Activated naive CD8-positive, alpha-beta T cell treated with anti-CD3 and anti-CD28 coated beads, Interleukin-2, amount 10 ng/mL, durations not matched to agents 7 days and 5 days (primary cell): ENCODE measurements at regions not wholly inside any gene's neighbourhood (a gene's known extent, or its start where the extent isn't known, plus 50 kb on each side); places are given as distances from the start of the nearest gene placed in this dataset.
"Not testable (repeated sequence)": the region's sequence is repeated elsewhere in the genome, so short reads cannot be mapped to it uniquely, and the experiment has no call there.

Experiments used
- ATAC-seq: fragments of 150-1000 bp; cut with Tn5 transposase; one replicate; pipeline ENCODE4 v1.10.0; 2021; ENCODE audit warnings: low read depth, moderate library complexity
- POLR2A ChIA-PET: fragments of 350-600 bp; sonication (Branson Sonifier 250); formaldehyde crosslinking; loops from one replicate; lab custom pipeline; 2021; ENCODE audit warnings: antibody characterized with exemption; lab: Charles Lee
- DNase-seq: peaks from one replicate; pipeline ENCODE4 v3.0.0; 2021
- H3K27ac Mint-ChIP-seq: one replicate; pipeline ENCODE4 v1.8.0; 2022; ENCODE audit warnings: mild to moderate bottlenecking, mixed read lengths
- H3K27me3 Mint-ChIP-seq: one replicate; pipeline ENCODE4 v1.8.0; 2022; ENCODE audit warnings: mild to moderate bottlenecking, moderate library complexity, mixed read lengths
- H3K36me3 Mint-ChIP-seq: one replicate; pipeline ENCODE4 v1.8.0; 2021; ENCODE audit warnings: mild to moderate bottlenecking, mixed read lengths
- H3K4me1 Mint-ChIP-seq: one replicate; pipeline ENCODE4 v1.8.0; 2021; ENCODE audit warnings: mixed read lengths
- H3K4me3 Mint-ChIP-seq: one replicate; pipeline ENCODE4 v1.8.0; 2022; ENCODE audit warnings: mild to moderate bottlenecking, moderate library complexity, mixed read lengths
- H3K9me3 Mint-ChIP-seq: one replicate; pipeline ENCODE4 v1.8.0; 2021; ENCODE audit warnings: mixed read lengths

- not testable (repeated sequence) for ATAC-seq, H3K4me3 Mint-ChIP-seq, H3K27ac Mint-ChIP-seq, H3K9me3 Mint-ChIP-seq, H3K36me3 Mint-ChIP-seq, H3K27me3 Mint-ChIP-seq
- peaks cover 22% of the 10 kb centered on the region for H3K4me1 Mint-ChIP-seq
- peak; percentile 82 for DNase-seq
- POLR2A ChIA-PET = interaction anchor here (0.7 to 16.1 kb wide), 40 partner anchors 8 to 1738 kb away, joined by 3 to 888 read pairs (median 12); partner anchors contain the start of gene ZNF184
Measured at GRCh38 chr6:27146456-27146705, 101.1 kb upstream of the PRSS16 start.

DNA sequence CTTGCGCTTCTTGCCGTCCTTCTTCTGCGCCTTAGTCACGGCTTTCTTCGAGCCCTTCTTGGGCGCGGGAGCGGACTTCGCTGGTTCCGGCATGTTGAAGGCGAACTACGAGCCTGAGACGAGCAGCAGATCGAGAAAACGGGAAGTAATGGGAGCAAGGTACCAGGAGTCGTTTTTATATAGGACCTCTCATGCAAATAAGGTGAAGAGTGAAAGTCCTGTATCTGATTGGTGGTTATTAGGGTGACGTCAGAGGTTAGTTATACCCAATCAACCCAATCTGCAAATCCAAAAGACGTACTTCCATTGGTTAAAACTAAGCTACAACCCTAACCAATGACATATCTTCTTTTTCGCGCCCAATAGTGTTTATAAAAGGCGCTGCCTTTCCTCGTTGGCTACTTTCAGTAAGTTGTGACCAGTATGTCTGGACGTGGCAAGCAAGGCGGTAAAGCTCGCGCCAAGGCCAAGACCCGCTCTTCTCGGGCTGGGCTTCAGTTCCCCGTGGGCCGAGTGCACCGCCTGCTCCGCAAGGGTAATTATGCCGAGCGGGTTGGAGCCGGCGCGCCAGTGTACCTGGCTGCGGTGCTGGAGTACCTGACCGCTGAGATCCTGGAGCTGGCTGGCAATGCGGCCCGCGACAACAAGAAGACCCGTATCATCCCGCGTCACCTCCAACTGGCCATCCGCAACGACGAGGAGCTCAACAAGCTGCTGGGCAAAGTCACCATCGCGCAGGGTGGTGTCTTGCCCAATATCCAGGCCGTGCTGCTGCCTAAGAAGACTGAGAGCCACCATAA lies 100.6 kb upstream of the PRSS16 start:
- ATAC-seq (peak; percentile 71), DNase-seq (peak; percentile 83)
- no peaks in the 10 kb centered on the region for H3K27me3 Mint-ChIP-seq
- H3K4me3 Mint-ChIP-seq = no peak overlapping the region
- no peak overlapping the region for H3K27ac Mint-ChIP-seq
- H3K4me1 Mint-ChIP-seq = peaks cover 18% of the 10 kb centered on the region
- peaks cover 5% of the 10 kb centered on the region for H3K36me3 Mint-ChIP-seq
- H3K9me3 Mint-ChIP-seq = no peaks in the 10 kb centered on the region
- POLR2A ChIA-PET = interaction anchor here (0.6 to 16.1 kb wide), 57 partner anchors 8 to 1777 kb away, joined by 3 to 888 read pairs (median 9); partner anchors contain the start of genes TRIM27 and ZNF184

GRCh38 chr6:27148404-27148795 lies 99.1 kb upstream of the PRSS16 start:
- ATAC-seq = no peak
- H3K36me3 Mint-ChIP-seq = peaks cover under 1% of the 10 kb centered on the region
- H3K4me3 Mint-ChIP-seq = peak overlapping the region; percentile 66
- no peaks in the 10 kb centered on the region for H3K27me3 Mint-ChIP-seq
- POLR2A ChIA-PET = interaction anchor here (0.7 to 16.1 kb wide), 16 partner anchors 7 to 1127 kb away, joined by 3 to 888 read pairs (median 27); a partner anchor contains a TSS
- no peak for DNase-seq
- no peaks in the 10 kb centered on the region for H3K9me3 Mint-ChIP-seq
- H3K4me1 Mint-ChIP-seq = peaks cover 17% of the 10 kb centered on the region
- H3K27ac Mint-ChIP-seq = no peak overlapping the region

- ATAC-seq (no peak), DNase-seq (no peak)
- no peaks in the 10 kb centered on the region for H3K9me3 Mint-ChIP-seq
- POLR2A ChIA-PET = interaction anchor here (0.7 to 16.1 kb wide), 8 partner anchors 10 to 879 kb away, joined by 3 to 888 read pairs (median 12); a partner anchor contains a TSS
- H3K27me3 Mint-ChIP-seq = no peaks in the 10 kb centered on the region
- H3K36me3 Mint-ChIP-seq = no peaks in the 10 kb centered on the region
- H3K4me3 Mint-ChIP-seq = peak overlapping the region; percentile 30
- peaks cover 14% of the 10 kb centered on the region for H3K4me1 Mint-ChIP-seq
- H3K27ac Mint-ChIP-seq = peak overlapping the region; percentile 75
Measured at GRCh38 chr6:27149150-27149549, 98.4 kb upstream of the PRSS16 start.

GRCh38 chr6:27154696-27155095 lies 92.8 kb upstream of the PRSS16 start:
- Mint-ChIP-seq H3K4me1 (peaks cover 35% of the 10 kb centered on the region), H3K27me3 (no peaks in the 10 kb centered on the region), H3K9me3 (no peaks in the 10 kb centered on the region), H3K4me3 (peak overlapping the region; percentile 71), H3K27ac (peak overlapping the region; percentile 81), H3K36me3 (no peaks in the 10 kb centered on the region)
- DNase-seq = no peak
- POLR2A ChIA-PET = interaction anchor here (1.0 to 16.1 kb wide), 11 partner anchors 9 to 739 kb away, joined by 3 to 888 read pairs (median 6); a partner anchor contains a TSS
- peak; percentile 42 for ATAC-seq

GRCh38 chr6:27156874-27157458 lies 90.5 kb upstream of the PRSS16 start:
- peak overlapping the region; percentile 69 for H3K4me3 Mint-ChIP-seq
- no peak for DNase-seq
- H3K27me3 Mint-ChIP-seq = no peaks in the 10 kb centered on the region
- peaks cover 43% of the 10 kb centered on the region for H3K4me1 Mint-ChIP-seq
- POLR2A ChIA-PET = interaction anchor here (0.8 to 16.1 kb wide), 6 partner anchors 11 to 736 kb away, joined by 3 to 888 read pairs (median 48); a partner anchor contains a TSS
- ATAC-seq = no peak
- no peaks in the 10 kb centered on the region for H3K36me3 Mint-ChIP-seq
- peak overlapping the region; percentile 70 for H3K27ac Mint-ChIP-seq
- H3K9me3 Mint-ChIP-seq = no peaks in the 10 kb centered on the region

DNA sequence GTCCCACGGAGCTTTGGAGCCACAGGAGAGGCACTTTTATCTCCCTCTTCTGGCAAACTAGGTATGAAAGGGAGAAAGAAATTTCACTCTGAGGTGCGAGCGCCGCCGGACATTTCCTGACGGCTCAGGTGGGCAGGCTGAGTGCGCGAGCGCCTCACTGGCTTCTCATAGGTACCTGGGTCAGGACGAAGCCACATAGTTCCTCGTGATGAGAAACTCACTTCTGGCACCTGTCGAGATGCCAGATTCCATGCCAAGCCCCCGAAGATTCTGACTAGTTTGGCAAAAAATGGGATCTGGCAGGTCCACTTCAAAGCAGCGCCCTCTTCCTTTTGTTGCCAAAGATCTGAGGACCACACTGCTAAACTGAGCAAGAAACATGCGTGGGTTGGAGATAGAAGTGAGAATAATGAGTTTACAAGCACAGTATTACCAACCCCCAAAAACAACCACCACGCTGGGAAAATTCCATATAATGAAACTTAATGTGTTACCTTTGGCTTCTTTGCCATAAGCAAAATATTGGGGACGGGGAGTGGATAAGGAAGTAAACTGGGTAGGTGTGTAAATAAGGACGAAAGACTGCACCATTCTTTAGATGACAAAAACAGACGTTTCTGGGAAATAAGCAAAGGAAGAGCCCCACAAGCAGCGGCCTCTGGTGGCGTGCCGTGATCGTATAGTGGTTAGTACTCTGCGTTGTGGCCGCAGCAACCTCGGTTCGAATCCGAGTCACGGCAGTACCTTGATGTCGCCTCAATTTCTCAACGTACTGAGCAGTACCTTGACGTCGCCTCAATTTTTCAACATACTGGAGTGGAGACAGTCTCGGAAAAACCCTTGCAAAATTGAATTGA lies 89.8 kb upstream of the PRSS16 start:
- ATAC-seq (peak; percentile 80), DNase-seq (peak; percentile 78)
- POLR2A ChIA-PET = interaction anchor here (0.8 to 16.1 kb wide), 7 partner anchors 12 to 735 kb away, joined by 3 to 888 read pairs (median 4); a partner anchor contains a TSS
- Mint-ChIP-seq H3K27ac (peak overlapping the region; percentile 70), H3K36me3 (no peaks in the 10 kb centered on the region), H3K4me3 (peak overlapping the region; percentile 69), H3K4me1 (peaks cover 43% of the 10 kb centered on the region), H3K9me3 (no peaks in the 10 kb centered on the region), H3K27me3 (no peaks in the 10 kb centered on the region)

GRCh38 chr6:27158316-27158643 lies 89.2 kb upstream of the PRSS16 start:
- ATAC-seq (no peak), DNase-seq (no peak)
- H3K36me3 Mint-ChIP-seq = no peaks in the 10 kb centered on the region
- H3K4me3 Mint-ChIP-seq = peak overlapping the region; percentile 69
- no peaks in the 10 kb centered on the region for H3K9me3 Mint-ChIP-seq
- peak overlapping the region; percentile 70 for H3K27ac Mint-ChIP-seq
- POLR2A ChIA-PET = interaction anchor here (0.8 to 2.2 kb wide), 2 partner anchors 25 to 707 kb away, joined by 3 to 13 read pairs; a partner anchor contains a TSS
- no peaks in the 10 kb centered on the region for H3K27me3 Mint-ChIP-seq
- peaks cover 43% of the 10 kb centered on the region for H3K4me1 Mint-ChIP-seq

DNA sequence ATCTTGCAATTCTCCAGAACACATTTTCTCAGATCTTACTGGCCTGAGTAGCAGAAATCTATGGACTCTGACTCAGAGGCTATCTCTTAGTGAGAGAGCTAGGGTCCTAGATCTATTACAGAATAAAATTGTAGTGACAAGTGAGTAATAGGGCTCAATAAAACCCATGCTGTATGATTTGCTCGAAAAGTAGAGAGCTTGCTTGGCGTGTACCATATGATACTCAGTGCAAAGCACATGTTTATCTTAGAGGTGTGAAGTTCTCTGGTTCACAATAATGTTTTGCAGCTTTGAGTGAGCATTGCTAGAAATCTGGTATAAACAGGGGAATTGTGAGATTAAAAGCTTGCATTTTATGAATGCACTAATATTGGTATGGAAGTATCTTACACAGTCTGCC lies 87.8 kb upstream of the PRSS16 start:
- POLR2A ChIA-PET = interaction anchor here (0.6 to 2.2 kb wide), 4 partner anchors 12 to 533 kb away, joined by 5 to 13 read pairs (median 8); a partner anchor contains a TSS
- peaks cover 37% of the 10 kb centered on the region for H3K4me1 Mint-ChIP-seq
- H3K27me3 Mint-ChIP-seq = peaks cover 2% of the 10 kb centered on the region
- ATAC-seq (no peak), DNase-seq (no peak)
- H3K9me3 Mint-ChIP-seq = no peaks in the 10 kb centered on the region
- no peaks in the 10 kb centered on the region for H3K36me3 Mint-ChIP-seq
- no peak overlapping the region for H3K27ac Mint-ChIP-seq
- no peak overlapping the region for H3K4me3 Mint-ChIP-seq

GRCh38 chr6:27161115-27161514 lies 86.4 kb upstream of the PRSS16 start:
- no peak for DNase-seq
- no peak for ATAC-seq
- no peak overlapping the region for H3K4me3 Mint-ChIP-seq
- peaks cover 2% of the 10 kb centered on the region for H3K27me3 Mint-ChIP-seq
- POLR2A ChIA-PET = interaction anchor here (0.7 to 1.7 kb wide), 4 partner anchors 14 to 732 kb away, joined by 3 to 11 read pairs (median 4); a partner anchor contains a TSS
- peaks cover 31% of the 10 kb centered on the region for H3K4me1 Mint-ChIP-seq
- H3K27ac Mint-ChIP-seq = no peak overlapping the region
- no peaks in the 10 kb centered on the region for H3K36me3 Mint-ChIP-seq
- H3K9me3 Mint-ChIP-seq = no peaks in the 10 kb centered on the region

GRCh38 chr6:27161603-27161945 lies 85.9 kb upstream of the PRSS16 start:
- DNase-seq (no peak), ATAC-seq (no peak)
- POLR2A ChIA-PET = interaction anchor here (0.7 to 1.7 kb wide), 4 partner anchors 15 to 732 kb away, joined by 3 to 11 read pairs (median 4); a partner anchor contains a TSS
- Mint-ChIP-seq H3K9me3 (no peaks in the 10 kb centered on the region), H3K4me1 (peaks cover 27% of the 10 kb centered on the region), H3K36me3 (no peaks in the 10 kb centered on the region), H3K4me3 (peak overlapping the region; percentile 36), H3K27ac (peak overlapping the region; percentile 71), H3K27me3 (peaks cover 2% of the 10 kb centered on the region)

DNA sequence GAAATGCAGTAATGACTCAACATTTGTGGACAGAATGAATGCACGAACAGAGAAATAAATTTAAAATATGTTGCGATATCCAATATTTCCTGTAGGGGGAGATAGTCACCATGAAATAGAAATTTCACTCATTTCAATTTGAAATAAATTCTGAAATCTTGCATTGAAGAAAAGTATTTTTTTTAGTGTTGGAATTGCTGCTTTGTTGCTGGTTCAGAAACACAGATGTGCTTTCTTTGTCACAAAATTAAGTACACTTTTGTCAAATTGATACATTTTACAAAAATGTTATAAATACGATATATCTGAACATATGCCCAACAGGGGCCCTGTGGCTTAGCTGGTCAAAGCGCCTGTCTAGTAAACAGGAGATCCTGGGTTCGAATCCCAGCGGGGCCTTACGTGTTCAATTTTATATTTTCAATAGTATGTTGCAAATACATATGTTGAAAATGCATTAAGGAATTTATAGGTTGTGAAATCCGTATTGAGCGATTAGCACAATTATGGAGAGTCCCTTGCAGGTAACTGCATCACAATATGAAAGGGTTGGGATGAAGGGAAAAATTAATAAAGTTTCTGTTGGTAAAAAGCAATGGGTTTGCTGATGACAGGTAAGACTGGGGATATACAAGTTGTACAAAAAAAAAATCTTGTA lies 85.4 kb upstream of the PRSS16 start:
- ATAC-seq = no peak
- Mint-ChIP-seq H3K27me3 (peaks cover 2% of the 10 kb centered on the region), H3K9me3 (no peaks in the 10 kb centered on the region), H3K4me1 (peaks cover 23% of the 10 kb centered on the region), H3K36me3 (no peaks in the 10 kb centered on the region), H3K27ac (peak overlapping the region; percentile 71), H3K4me3 (peak overlapping the region; percentile 36)
- DNase-seq = no peak
- POLR2A ChIA-PET = interaction anchor here (1.5 to 1.7 kb wide), 2 partner anchors 645 to 731 kb away, joined by 4 to 5 read pairs; a partner anchor contains a TSS
